SK-N-SH (cell line): ENCODE measurements at regions not wholly inside any gene's neighbourhood (a gene's known extent, or its start where the extent isn't known, plus 50 kb on each side); places are given as distances from the start of the nearest gene placed in this dataset.

Source experiments
- CTCF ChIP-seq: fragments of 200-600 bp; sonication (generic); IDR thresholded peaks from 2 replicates; pipeline ENCODE4 v1.6.1; 2017; ENCODE audit warnings: antibody characterized with exemption, mild to moderate bottlenecking, moderate library complexity
- ELF1 ChIP-seq: IDR thresholded peaks from 2 replicates; pipeline ENCODE4 v1.4.0; 2012
- EP300 ChIP-seq, 2 experiments: IDR thresholded peaks; 2 replicates each; pipeline versions ENCODE4 v1.4.0 to v1.6.1; 2012; ENCODE audit warnings: borderline replicate concordance in 1 of 2, low read depth in 1 of 2, low read length in 1 of 2
- FOXM1 ChIP-seq: IDR thresholded peaks from 2 replicates; pipeline ENCODE4 v1.4.0; 2012; ENCODE audit warnings: low read depth, mild to moderate bottlenecking
- GABPA ChIP-seq: IDR thresholded peaks from 2 replicates; pipeline ENCODE4 v1.4.0; 2012; ENCODE audit warnings: low read depth, mild to moderate bottlenecking
- JUND ChIP-seq: IDR thresholded peaks from 2 replicates; pipeline ENCODE4 v1.4.0; 2012
- NRF1 ChIP-seq: IDR thresholded peaks from 2 replicates; pipeline ENCODE4 v1.6.1; 2012; ENCODE audit warnings: low read depth, mild to moderate bottlenecking, low read length
- POLR2AphosphoS5 ChIP-seq: IDR thresholded peaks from 2 replicates; pipeline ENCODE4 v1.6.1; 2012; ENCODE audit warnings: low read depth, low read length
- RAD21 ChIP-seq: IDR thresholded peaks from 2 replicates; pipeline ENCODE4 v1.6.1; 2012; ENCODE audit warnings: mild to moderate bottlenecking, low read length
- SIN3A ChIP-seq: IDR thresholded peaks from 2 replicates; pipeline ENCODE4 v1.6.1; 2012; ENCODE audit warnings: low read depth, mild to moderate bottlenecking, low read length, moderate library complexity, borderline replicate concordance
- TCF12 ChIP-seq: IDR thresholded peaks from 2 replicates; pipeline ENCODE4 v1.4.0; 2012
- YY1 ChIP-seq: IDR thresholded peaks from 2 replicates; pipeline ENCODE4 v1.4.0; 2012; ENCODE audit warnings: low read depth, mild to moderate bottlenecking
- TF ChIP-seq, protein P1 (sequence below): IDR thresholded peaks from 2 replicates; pipeline ENCODE4 v1.6.1; 2012; ENCODE audit warnings: mild to moderate bottlenecking, low read depth, low read length, moderate library complexity
- TF ChIP-seq, protein P2 (sequence below): fragments of 150-350 bp; IDR thresholded peaks from 2 replicates; pipeline ENCODE4 v1.6.1; 2017; ENCODE audit warnings: antibody characterized with exemption, low read length, low read depth, borderline replicate concordance

- TF ChIP-seq GABPA: no peak
- TF ChIP-seq CTCF: no peak
- TF ChIP-seq JUND: no peak
- no peak for TF ChIP-seq FOXM1
- TF ChIP-seq RAD21: no peak
- no peak for TF ChIP-seq YY1
- TF ChIP-seq, protein P1, sequence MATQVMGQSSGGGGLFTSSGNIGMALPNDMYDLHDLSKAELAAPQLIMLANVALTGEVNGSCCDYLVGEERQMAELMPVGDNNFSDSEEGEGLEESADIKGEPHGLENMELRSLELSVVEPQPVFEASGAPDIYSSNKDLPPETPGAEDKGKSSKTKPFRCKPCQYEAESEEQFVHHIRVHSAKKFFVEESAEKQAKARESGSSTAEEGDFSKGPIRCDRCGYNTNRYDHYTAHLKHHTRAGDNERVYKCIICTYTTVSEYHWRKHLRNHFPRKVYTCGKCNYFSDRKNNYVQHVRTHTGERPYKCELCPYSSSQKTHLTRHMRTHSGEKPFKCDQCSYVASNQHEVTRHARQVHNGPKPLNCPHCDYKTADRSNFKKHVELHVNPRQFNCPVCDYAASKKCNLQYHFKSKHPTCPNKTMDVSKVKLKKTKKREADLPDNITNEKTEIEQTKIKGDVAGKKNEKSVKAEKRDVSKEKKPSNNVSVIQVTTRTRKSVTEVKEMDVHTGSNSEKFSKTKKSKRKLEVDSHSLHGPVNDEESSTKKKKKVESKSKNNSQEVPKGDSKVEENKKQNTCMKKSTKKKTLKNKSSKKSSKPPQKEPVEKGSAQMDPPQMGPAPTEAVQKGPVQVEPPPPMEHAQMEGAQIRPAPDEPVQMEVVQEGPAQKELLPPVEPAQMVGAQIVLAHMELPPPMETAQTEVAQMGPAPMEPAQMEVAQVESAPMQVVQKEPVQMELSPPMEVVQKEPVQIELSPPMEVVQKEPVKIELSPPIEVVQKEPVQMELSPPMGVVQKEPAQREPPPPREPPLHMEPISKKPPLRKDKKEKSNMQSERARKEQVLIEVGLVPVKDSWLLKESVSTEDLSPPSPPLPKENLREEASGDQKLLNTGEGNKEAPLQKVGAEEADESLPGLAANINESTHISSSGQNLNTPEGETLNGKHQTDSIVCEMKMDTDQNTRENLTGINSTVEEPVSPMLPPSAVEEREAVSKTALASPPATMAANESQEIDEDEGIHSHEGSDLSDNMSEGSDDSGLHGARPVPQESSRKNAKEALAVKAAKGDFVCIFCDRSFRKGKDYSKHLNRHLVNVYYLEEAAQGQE: no peak
- TF ChIP-seq SIN3A: no peak
- TF ChIP-seq, protein P2, sequence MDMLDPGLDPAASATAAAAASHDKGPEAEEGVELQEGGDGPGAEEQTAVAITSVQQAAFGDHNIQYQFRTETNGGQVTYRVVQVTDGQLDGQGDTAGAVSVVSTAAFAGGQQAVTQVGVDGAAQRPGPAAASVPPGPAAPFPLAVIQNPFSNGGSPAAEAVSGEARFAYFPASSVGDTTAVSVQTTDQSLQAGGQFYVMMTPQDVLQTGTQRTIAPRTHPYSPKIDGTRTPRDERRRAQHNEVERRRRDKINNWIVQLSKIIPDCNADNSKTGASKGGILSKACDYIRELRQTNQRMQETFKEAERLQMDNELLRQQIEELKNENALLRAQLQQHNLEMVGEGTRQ: no peak
- no peak for TF ChIP-seq EP300 (IDR thresholded peaks at IDR 0.05; ENCODE audit: borderline replicate concordance in 1 of 2, low read depth in 1 of 2, low read length in 1 of 2)
- TF ChIP-seq NRF1: no peak
- no peak for TF ChIP-seq TCF12
- TF ChIP-seq ELF1: no peak
- TF ChIP-seq POLR2AphosphoS5: no peak
Observed at GRCh38 chr6:51027283-51028065, 208.8 kb downstream of the TFAP2B start.
